ENCODE measurements at regions not wholly inside any gene's neighbourhood (a gene's known extent, or its start where the extent isn't known, plus 50 kb on each side); places are given as distances from the start of the nearest gene placed in this dataset.

GRCh38 chr22:17318817-17319216 lies 50.4 kb upstream of the CECR2 start:
- no peak overlapping the region for H3K27ac ChIP-seq
- no peak for DNase-seq
- H3K9me3 ChIP-seq (ENCODE audit: severe bottlenecking) = no peaks in the 10 kb centered on the region

GRCh38 chr22:17315310-17315709 lies 54.0 kb upstream of the CECR2 start:
- Histone ChIP-seq H3K36me3 (no peaks in the 10 kb centered on the region), H3K9me3 (ENCODE audit: severe bottlenecking) (no peaks in the 10 kb centered on the region), H3K27ac (no peak overlapping the region), H3K4me3 (ENCODE audit: low read depth, low read length) (no peak overlapping the region), H3K27me3 (ENCODE audit: insufficient read depth, low read depth, severe bottlenecking) (peaks cover 19% of the 10 kb centered on the region)
- DNase-seq = no peak
- no peak for TF ChIP-seq CTCF (IDR thresholded peaks at IDR 0.05; ENCODE audit: low read depth, low read length)

More at GRCh38 chr22:17318817-17319216, 50.4 kb upstream of the CECR2 start:
- Histone ChIP-seq H3K27me3 (ENCODE audit: insufficient read depth, low read depth, severe bottlenecking) (peaks cover 5% of the 10 kb centered on the region), H3K36me3 (no peaks in the 10 kb centered on the region), H3K4me3 (ENCODE audit: low read depth, low read length) (no peak overlapping the region)
- no peak for TF ChIP-seq CTCF (IDR thresholded peaks at IDR 0.05; ENCODE audit: low read depth, low read length)

GRCh38 chr22:17314487-17314886 lies 54.8 kb upstream of the CECR2 start:
- TF ChIP-seq CTCF (IDR thresholded peaks at IDR 0.05; ENCODE audit: low read depth, low read length) = no peak
- Histone ChIP-seq H3K4me3 (ENCODE audit: low read depth, low read length) (no peak overlapping the region), H3K9me3 (ENCODE audit: severe bottlenecking) (no peaks in the 10 kb centered on the region), H3K36me3 (no peaks in the 10 kb centered on the region), H3K27me3 (ENCODE audit: insufficient read depth, low read depth, severe bottlenecking) (peaks cover 19% of the 10 kb centered on the region), H3K27ac (no peak overlapping the region)
- DNase-seq = no peak

GRCh38 chr22:17313626-17314025 lies 55.6 kb upstream of the CECR2 start:
- H3K9me3 ChIP-seq (ENCODE audit: severe bottlenecking) = no peaks in the 10 kb centered on the region
- no peak overlapping the region for H3K27ac ChIP-seq
- H3K27me3 ChIP-seq (ENCODE audit: insufficient read depth, low read depth, severe bottlenecking) = peaks cover 19% of the 10 kb centered on the region
- H3K36me3 ChIP-seq = no peaks in the 10 kb centered on the region
- no peak for TF ChIP-seq CTCF (IDR thresholded peaks at IDR 0.05; ENCODE audit: low read depth, low read length)
- DNase-seq = no peak
- no peak overlapping the region for H3K4me3 ChIP-seq (ENCODE audit: low read depth, low read length)

- Histone ChIP-seq H3K9me3 (ENCODE audit: severe bottlenecking) (no peaks in the 10 kb centered on the region), H3K4me3 (ENCODE audit: low read depth, low read length) (no peak overlapping the region), H3K27me3 (ENCODE audit: insufficient read depth, low read depth, severe bottlenecking) (peaks cover 3% of the 10 kb centered on the region), H3K27ac (no peak overlapping the region), H3K36me3 (no peaks in the 10 kb centered on the region)
- no peak for TF ChIP-seq CTCF (IDR thresholded peaks at IDR 0.05; ENCODE audit: low read depth, low read length)
- no peak for DNase-seq
These were observed 61.7 kb upstream of the CECR2 start for GRCh38 chr22:17307566-17307965.

- no peak for TF ChIP-seq CTCF (IDR thresholded peaks at IDR 0.05; ENCODE audit: low read depth, low read length)
These were observed 64.2 kb upstream of the CECR2 start for GRCh38 chr22:17305076-17305475.

More at GRCh38 chr22:17305076-17305475, 64.2 kb upstream of the CECR2 start:
- H3K27me3 ChIP-seq (ENCODE audit: insufficient read depth, low read depth, severe bottlenecking) = peaks cover 2% of the 10 kb centered on the region
- H3K27ac ChIP-seq = no peak overlapping the region
- H3K36me3 ChIP-seq = no peaks in the 10 kb centered on the region
- no peak for DNase-seq
- H3K4me3 ChIP-seq (ENCODE audit: low read depth, low read length) = no peak overlapping the region
- H3K9me3 ChIP-seq (ENCODE audit: severe bottlenecking) = no peaks in the 10 kb centered on the region
